OCI-LY1 (cell line): ENCODE measurements at regions not wholly inside any gene's neighbourhood (a gene's known extent, or its start where the extent isn't known, plus 50 kb on each side); places are given as distances from the start of the nearest gene placed in this dataset.

ENCODE experiments used
- EZH2 ChIP-seq: fragments of 200-600 bp; sonication (generic), shearing (Covaris generic); IDR thresholded peaks from 2 replicates; pipeline ENCODE4 v1.8.0; 2017; ENCODE audit warnings: borderline replicate concordance, mixed run types, mild to moderate bottlenecking, antibody characterized with exemption, low read length, moderate library complexity, mixed read lengths
- TF ChIP-seq, protein P1 (sequence below): fragments of 200-600 bp; sonication (generic), shearing (Covaris generic); IDR thresholded peaks from 2 replicates; pipeline ENCODE4 v1.5.1; 2017; ENCODE audit warnings: mild to moderate bottlenecking, antibody characterized with exemption, low read length, moderate library complexity, mixed read lengths

DNA sequence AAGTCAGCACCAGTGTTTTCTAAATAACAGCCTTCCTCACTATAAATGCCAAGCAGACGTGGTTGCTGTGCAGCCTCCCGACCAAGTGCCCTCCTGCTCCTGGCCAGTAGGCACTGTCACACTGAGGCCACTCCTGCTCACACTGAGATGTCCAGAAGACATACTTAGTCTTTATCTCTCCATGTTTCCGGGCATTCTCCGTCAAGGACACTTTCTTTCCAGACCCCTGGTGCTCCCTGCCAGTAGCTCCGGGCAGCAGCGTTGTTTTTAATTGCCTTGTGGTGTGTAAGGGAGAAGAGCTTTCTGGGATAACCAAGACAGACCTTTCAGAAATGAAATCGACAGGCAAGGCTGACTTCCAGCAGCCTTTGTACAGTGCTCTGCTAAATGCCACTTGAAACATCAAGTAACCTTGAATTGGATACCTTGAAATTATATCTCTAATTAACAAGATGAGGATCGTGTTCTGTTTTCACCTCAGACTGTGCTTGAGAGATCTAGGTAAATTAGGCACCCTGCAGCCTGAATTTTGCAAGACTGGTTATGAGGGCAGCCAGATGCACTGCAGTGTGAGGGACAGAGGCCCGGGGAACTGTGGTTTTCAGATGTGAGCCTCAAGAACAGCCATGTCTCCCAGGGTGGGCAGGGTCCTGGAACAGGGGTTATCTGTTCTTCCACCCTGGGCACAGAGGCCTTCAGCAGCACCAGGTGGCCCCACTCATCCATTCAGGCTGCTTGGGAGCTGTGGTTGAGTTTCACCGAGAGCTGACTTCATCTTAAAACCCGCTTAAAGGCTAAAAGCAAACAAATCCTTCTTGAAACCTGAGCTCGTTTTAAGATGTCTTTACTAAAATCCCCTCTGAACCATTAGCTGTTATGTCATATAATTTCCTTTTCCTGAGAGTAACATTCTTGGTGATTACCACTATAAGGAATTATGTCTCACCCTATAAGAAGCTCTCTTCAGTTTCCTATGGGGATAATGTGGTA is 105.5 kb upstream of the IL12A start:
- TF ChIP-seq, protein P1, sequence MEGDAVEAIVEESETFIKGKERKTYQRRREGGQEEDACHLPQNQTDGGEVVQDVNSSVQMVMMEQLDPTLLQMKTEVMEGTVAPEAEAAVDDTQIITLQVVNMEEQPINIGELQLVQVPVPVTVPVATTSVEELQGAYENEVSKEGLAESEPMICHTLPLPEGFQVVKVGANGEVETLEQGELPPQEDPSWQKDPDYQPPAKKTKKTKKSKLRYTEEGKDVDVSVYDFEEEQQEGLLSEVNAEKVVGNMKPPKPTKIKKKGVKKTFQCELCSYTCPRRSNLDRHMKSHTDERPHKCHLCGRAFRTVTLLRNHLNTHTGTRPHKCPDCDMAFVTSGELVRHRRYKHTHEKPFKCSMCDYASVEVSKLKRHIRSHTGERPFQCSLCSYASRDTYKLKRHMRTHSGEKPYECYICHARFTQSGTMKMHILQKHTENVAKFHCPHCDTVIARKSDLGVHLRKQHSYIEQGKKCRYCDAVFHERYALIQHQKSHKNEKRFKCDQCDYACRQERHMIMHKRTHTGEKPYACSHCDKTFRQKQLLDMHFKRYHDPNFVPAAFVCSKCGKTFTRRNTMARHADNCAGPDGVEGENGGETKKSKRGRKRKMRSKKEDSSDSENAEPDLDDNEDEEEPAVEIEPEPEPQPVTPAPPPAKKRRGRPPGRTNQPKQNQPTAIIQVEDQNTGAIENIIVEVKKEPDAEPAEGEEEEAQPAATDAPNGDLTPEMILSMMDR = no peak
- no peak for TF ChIP-seq EZH2
